Peyer's patch (tissue), 4 donors: ENCODE measurements at regions not wholly inside any gene's neighbourhood (a gene's known extent, or its start where the extent isn't known, plus 50 kb on each side); places are given as distances from the start of the nearest gene placed in this dataset.
A peak's percentile ranks its signal among the peaks of the same experiment; 100 is the strongest.

Experiments used
- DNase-seq, 3 donors: peaks; one replicate each; pipeline ENCODE4 v3.0.0-alpha.2; 2017 to 2019
- H3K27ac ChIP-seq, 4 donors: fragments of 200-600 bp; sonication (generic); one replicate each; pipeline ENCODE4 v1.5.1; 2016 to 2019
- H3K27me3 ChIP-seq, 2 donors: fragments of 200-600 bp; sonication (generic); one replicate each; pipeline ENCODE4 v1.5.1; 2019
- H3K36me3 ChIP-seq, 3 donors: fragments of 200-600 bp; sonication (generic); one replicate each; pipeline ENCODE4 v1.5.1; 2016 to 2019
- H3K4me1 ChIP-seq, 4 donors: fragments of 200-600 bp; sonication (generic); one replicate each; pipeline ENCODE4 v1.5.1; 2016 to 2019
- H3K4me3 ChIP-seq, 4 donors: fragments of 200-600 bp; sonication (generic); 1 replicate in 3 of 4; 2 replicates in 1 of 4; pipeline ENCODE4 v1.5.1; 2016 to 2019; ENCODE audit warnings: mild to moderate bottlenecking in 1 of 4
- H3K9me3 ChIP-seq, 4 donors: fragments of 200-600 bp; sonication (generic); one replicate each; pipeline ENCODE4 v1.5.1; 2016 to 2019; ENCODE audit warnings: mild to moderate bottlenecking in 1 of 4
- POLR2A ChIP-seq, 2 donors: fragments of 450-650 bp; IDR thresholded peaks; one replicate each; pipeline ENCODE4 v1.5.1; 2017; ENCODE audit warnings: antibody characterized with exemption in 2 of 2, mild to moderate bottlenecking in 2 of 2, moderate library complexity in 2 of 2
- TF ChIP-seq, protein P1 (sequence below), 6 experiments: fragments of 450-650 bp in 4 of 6; fragments of 200-600 bp in 2 of 6; sonication (generic) in 1 of 6; IDR thresholded peaks; one replicate each; pipeline ENCODE4 v1.5.1; 2017 to 2019; ENCODE audit warnings: antibody characterized with exemption in 6 of 6, mild to moderate bottlenecking in 3 of 6, moderate library complexity in 1 of 6

DNA sequence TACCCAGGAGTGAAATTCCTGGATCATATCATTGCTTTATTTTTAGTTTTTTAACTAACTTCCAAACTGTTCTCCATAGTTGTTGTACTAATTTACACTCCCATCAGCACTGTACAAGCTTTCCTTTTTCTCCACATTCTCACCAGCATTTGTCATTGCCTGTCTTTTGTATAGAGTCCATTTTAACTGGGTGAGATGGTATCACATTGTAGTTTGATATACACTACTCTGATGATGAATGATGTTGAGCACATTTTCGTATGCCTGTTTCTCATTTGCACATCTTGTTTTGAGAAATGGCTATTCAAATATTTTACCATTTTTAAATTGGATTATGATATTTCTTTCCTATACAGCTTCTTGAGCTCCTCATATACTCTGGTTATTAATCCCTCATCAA is 1586.6 kb downstream of the SI start:
- Histone ChIP-seq H3K27ac (no peak overlapping the region), H3K36me3 (no peaks in the 10 kb centered on the region), H3K4me1 (no peaks in the 10 kb centered on the region), H3K4me3 (no peak overlapping the region), H3K9me3 (no peaks in the 10 kb centered on the region), H3K27me3 (no peaks in the 10 kb centered on the region)
- no peak for DNase-seq
- TF ChIP-seq, protein P1, sequence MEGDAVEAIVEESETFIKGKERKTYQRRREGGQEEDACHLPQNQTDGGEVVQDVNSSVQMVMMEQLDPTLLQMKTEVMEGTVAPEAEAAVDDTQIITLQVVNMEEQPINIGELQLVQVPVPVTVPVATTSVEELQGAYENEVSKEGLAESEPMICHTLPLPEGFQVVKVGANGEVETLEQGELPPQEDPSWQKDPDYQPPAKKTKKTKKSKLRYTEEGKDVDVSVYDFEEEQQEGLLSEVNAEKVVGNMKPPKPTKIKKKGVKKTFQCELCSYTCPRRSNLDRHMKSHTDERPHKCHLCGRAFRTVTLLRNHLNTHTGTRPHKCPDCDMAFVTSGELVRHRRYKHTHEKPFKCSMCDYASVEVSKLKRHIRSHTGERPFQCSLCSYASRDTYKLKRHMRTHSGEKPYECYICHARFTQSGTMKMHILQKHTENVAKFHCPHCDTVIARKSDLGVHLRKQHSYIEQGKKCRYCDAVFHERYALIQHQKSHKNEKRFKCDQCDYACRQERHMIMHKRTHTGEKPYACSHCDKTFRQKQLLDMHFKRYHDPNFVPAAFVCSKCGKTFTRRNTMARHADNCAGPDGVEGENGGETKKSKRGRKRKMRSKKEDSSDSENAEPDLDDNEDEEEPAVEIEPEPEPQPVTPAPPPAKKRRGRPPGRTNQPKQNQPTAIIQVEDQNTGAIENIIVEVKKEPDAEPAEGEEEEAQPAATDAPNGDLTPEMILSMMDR (IDR thresholded peaks at IDR 0.05) = no peak
- TF ChIP-seq POLR2A (IDR thresholded peaks at IDR 0.05) = no peak

DNA sequence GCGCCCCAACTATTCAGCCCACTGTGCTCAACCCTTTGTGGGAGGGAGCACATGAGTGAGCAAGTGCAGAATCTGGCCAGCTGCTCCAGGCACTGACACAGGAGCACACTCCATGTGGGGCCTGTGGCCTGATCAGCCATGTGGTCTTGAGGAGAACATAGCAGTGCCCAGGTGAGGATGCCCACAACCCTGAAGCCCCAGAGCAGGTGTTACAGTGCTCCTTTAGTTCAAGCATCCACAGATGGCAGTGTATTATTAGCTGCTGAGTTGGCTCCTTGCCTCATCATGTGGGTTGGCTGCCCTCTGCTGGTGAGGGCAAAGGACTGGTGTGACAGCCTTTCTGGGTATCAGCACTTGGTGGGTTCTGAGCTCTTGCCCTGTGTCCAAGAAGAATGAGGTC is 1588.2 kb downstream of the SI start:
- Histone ChIP-seq H3K27me3 (no peaks in the 10 kb centered on the region), H3K4me1 (no peaks in the 10 kb centered on the region), H3K27ac (no peak overlapping the region), H3K4me3 (no peak overlapping the region), H3K36me3 (no peaks in the 10 kb centered on the region), H3K9me3 (no peaks in the 10 kb centered on the region)
- TF ChIP-seq POLR2A (IDR thresholded peaks at IDR 0.05) = no peak
- TF ChIP-seq, protein P1 (IDR thresholded peaks at IDR 0.05) = peak in 3 of 6 experiments; percentile 4 to 35 (median 10)
- DNase-seq = peak in 1 of 3 donors; percentile 51

DNA sequence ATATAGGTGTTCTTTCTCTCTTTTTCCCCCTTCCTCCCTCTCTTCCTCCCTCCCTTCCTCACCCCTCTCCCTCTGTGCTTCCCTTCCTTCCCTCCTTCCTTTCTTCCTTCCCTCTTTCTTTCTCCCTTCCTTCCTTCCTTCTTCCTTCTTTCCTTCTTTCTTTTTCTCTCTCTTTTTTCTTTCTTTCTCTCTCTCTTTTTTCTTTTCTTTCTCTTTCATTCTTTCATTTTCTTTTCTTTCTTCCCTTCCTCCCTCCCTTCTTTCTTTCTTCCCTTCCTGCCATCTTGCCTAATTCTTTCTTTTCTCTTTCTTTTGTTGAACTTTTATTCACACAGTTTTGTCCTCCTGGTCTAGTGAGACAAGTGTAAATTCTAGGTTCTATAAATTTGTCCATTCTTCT is 1595.6 kb downstream of the SI start:
- Histone ChIP-seq H3K9me3 (no peaks in the 10 kb centered on the region), H3K4me1 (no peaks in the 10 kb centered on the region), H3K27me3 (no peaks in the 10 kb centered on the region), H3K4me3 (no peak overlapping the region), H3K27ac (no peak overlapping the region), H3K36me3 (no peaks in the 10 kb centered on the region)
- DNase-seq = no peak
- TF ChIP-seq POLR2A (IDR thresholded peaks at IDR 0.05) = no peak
- TF ChIP-seq, protein P1 (IDR thresholded peaks at IDR 0.05) = no peak

DNA sequence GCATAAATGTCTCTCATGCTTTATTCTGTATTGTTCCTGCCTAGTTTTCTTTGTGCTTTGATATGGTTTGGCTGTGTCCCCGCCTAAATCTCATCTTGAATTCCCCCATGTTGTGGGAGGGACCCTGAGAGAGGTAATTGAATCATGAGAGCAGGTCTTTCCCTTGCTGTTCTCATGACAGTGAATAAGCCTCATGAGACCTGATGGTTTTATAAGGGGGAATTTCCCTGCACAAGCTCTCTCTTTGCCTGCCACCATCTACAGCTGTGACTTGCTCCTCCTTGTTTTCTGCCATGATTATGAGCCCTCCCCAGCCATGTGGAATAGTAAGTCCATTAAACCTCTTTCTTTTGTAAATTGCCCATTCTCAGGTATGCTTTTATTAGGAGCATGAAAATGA is 1596.6 kb downstream of the SI start:
- no peak overlapping the region for H3K27ac ChIP-seq
- no peak for DNase-seq
- no peak for TF ChIP-seq POLR2A (IDR thresholded peaks at IDR 0.05)
- no peaks in the 10 kb centered on the region for H3K36me3 ChIP-seq
- H3K4me3 ChIP-seq = no peak overlapping the region
- H3K27me3 ChIP-seq = no peaks in the 10 kb centered on the region
- no peaks in the 10 kb centered on the region for H3K9me3 ChIP-seq
- H3K4me1 ChIP-seq = no peaks in the 10 kb centered on the region

DNA sequence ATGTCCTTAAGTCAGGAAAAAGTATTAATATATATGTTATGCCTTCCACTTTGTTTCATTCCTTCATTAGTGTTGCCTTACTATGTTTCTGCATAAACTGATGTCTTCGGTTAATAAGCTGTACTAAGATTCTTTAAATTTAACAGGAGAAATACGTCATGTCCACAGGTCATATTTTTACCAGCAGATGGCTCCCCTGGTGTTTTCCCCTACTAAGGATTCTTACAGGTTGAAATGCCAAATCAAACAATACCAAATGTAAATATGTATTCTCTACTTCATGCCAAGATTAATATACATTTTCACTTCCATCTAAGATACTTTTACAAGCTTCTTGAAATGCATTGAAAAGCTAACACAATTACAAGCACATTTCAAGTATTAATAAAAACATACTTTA is 1602.1 kb downstream of the SI start:
- no peak overlapping the region for H3K27ac ChIP-seq
- no peaks in the 10 kb centered on the region for H3K36me3 ChIP-seq
- TF ChIP-seq, protein P1 (IDR thresholded peaks at IDR 0.05) = no peak
- no peak for TF ChIP-seq POLR2A (IDR thresholded peaks at IDR 0.05)
- H3K4me1 ChIP-seq = no peaks in the 10 kb centered on the region
- no peaks in the 10 kb centered on the region for H3K9me3 ChIP-seq
- H3K4me3 ChIP-seq = no peak overlapping the region
- no peak for DNase-seq
- no peaks in the 10 kb centered on the region for H3K27me3 ChIP-seq

DNA sequence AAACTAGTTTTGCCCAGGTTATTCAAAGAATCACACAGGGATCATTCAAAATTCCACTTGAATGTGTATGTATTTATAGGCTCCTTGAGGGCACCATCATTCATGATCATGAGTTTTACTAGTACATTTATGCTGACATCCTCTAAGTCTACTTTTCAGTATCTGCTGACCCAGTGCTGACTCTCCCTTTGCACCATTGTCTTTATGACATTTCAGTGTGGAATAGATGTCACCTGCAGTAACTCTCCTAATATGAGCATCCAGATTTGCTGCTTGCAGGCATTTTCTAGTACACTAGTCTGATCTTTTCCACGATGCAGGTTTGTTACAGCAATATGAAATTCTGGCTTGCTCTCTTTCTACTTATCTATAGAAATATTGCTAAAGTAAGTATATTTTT is 1603.5 kb downstream of the SI start:
- no peak for DNase-seq
- TF ChIP-seq, protein P1 (IDR thresholded peaks at IDR 0.05) = no peak
- TF ChIP-seq POLR2A (IDR thresholded peaks at IDR 0.05) = no peak
- H3K4me3 ChIP-seq = no peak overlapping the region
- no peaks in the 10 kb centered on the region for H3K36me3 ChIP-seq
- H3K9me3 ChIP-seq = no peaks in the 10 kb centered on the region
- no peak overlapping the region for H3K27ac ChIP-seq
- H3K27me3 ChIP-seq = no peaks in the 10 kb centered on the region
- no peaks in the 10 kb centered on the region for H3K4me1 ChIP-seq
